ENCODE measurements at regions not wholly inside any gene's neighbourhood (a gene's known extent, or its start where the extent isn't known, plus 50 kb on each side); places are given as distances from the start of the nearest gene placed in this dataset.

DNA sequence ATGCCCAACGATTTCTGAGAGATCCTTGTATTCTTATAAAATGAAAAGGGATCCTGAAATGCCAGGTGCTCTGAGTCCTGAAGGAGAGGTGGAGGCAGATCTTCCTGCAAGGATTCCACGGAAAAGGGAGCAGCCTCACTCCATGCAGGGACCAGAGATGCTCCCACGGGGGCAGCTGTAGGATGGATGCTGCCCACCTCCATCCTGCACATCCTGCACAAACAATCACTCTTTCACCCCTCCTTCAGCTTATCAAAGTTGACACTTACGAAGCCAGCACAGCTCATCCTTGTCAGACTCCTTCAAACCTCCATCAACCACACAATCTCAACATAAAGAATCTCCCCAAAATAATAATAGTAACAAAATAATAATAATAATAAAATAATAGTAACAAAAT lies 119.1 kb downstream of the GGTLC2 start:
- Mint-ChIP-seq H3K36me3 (ENCODE audit: low read depth) (no peaks in the 10 kb centered on the region), H3K4me1 (peaks cover 6% of the 10 kb centered on the region), H3K27me3 (peaks cover 1% of the 10 kb centered on the region), H3K4me3 (no peak overlapping the region), H3K9me3 (ENCODE audit: low read depth) (no peaks in the 10 kb centered on the region), H3K27ac (no peak overlapping the region)
- ChIA-PET POLR2A (no interaction called here), CTCF (interaction anchor here (0.9 to 3.7 kb wide), 6 partner anchors 11 to 254 kb away, joined by 3 to 31 read pairs (median 3); no protein-coding TSS in a partner anchor)
- ATAC-seq (no peak), DNase-seq (no peak)
- intact Hi-C loops (cut with DNase I, micrococcal nuclease): no loop called here

DNA sequence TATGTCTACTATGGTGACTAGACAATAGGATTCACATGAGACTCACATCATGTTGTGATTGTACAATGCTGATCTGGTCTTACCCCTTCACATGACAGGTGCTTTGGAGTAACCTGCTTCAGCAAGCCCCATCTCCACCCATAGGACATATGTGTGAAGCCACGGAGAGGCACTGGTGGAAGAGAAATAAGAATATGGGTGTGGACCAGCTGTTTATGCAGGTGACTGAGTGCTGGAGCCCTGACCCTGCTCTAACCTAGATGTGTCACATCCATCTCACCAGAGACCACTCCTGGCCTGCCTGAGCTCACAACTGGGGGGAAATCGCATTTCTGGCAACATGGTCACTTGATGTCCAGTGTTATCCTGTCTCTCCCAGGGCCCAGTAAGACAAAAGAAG lies 119.7 kb downstream of the GGTLC2 start:
- Mint-ChIP-seq H3K36me3 (ENCODE audit: low read depth) (no peaks in the 10 kb centered on the region), H3K4me3 (no peak overlapping the region), H3K27me3 (peaks cover 4% of the 10 kb centered on the region), H3K4me1 (peaks cover 6% of the 10 kb centered on the region), H3K27ac (no peak overlapping the region), H3K9me3 (ENCODE audit: low read depth) (no peaks in the 10 kb centered on the region)
- POLR2A ChIA-PET: no interaction called here
- DNase-seq (no peak), ATAC-seq (no peak)
- intact Hi-C loops (cut with DNase I, micrococcal nuclease): no loop called here
- CTCF ChIA-PET: interaction anchor here (0.6 to 3.7 kb wide), 6 partner anchors 11 to 361 kb away, joined by 3 to 31 read pairs (median 4); no protein-coding TSS in a partner anchor

DNA sequence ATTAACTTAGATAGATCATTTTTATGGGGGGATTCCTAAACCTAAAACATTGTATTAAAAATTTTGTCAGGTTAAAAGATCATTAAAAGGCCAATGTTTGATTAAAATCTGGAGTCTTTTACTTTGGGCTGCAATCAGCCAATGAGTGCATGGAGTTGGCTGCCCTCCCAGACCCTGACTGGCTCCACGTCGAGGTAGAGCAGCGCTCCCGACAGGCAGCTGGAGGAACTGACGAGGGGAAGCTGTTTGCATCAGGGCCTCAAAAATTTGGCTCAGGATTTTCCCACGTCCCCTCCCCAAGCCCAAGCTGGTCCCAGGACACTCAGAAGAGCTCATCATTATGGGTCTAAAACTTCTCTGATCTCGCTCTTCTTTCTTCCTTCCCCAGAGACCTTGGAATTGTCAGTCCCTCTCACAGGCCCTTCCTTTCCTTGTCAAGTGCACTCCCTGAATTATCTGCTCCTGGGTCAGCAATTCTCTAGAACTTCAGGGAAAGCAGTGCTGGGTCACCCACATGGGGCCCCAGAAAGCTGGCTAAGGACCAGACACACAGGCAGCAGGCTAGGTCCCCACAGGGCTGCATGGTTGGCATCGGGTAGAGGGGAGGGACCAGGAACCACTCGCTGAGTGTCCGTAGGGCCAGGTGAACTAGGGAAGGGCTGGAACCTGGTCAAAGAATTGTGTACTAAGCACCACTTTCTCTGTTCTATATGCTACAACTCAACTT lies 119.6 kb upstream of the IGLL5 start:
- Mint-ChIP-seq H3K36me3 (ENCODE audit: low read depth) (no peaks in the 10 kb centered on the region), H3K9me3 (ENCODE audit: low read depth) (no peaks in the 10 kb centered on the region), H3K27ac (no peak overlapping the region), H3K4me1 (no peaks in the 10 kb centered on the region), H3K27me3 (peaks cover 6% of the 10 kb centered on the region), H3K4me3 (no peak overlapping the region)
- intact Hi-C loops (cut with DNase I, micrococcal nuclease): no loop called here
- POLR2A ChIA-PET: no interaction called here
- no peak for ATAC-seq
- no peak for DNase-seq
- CTCF ChIA-PET: interaction anchor here (0.9 to 3.2 kb wide), 7 partner anchors 14 to 117 kb away, joined by 3 to 20 read pairs (median 5); no protein-coding TSS in a partner anchor

DNA sequence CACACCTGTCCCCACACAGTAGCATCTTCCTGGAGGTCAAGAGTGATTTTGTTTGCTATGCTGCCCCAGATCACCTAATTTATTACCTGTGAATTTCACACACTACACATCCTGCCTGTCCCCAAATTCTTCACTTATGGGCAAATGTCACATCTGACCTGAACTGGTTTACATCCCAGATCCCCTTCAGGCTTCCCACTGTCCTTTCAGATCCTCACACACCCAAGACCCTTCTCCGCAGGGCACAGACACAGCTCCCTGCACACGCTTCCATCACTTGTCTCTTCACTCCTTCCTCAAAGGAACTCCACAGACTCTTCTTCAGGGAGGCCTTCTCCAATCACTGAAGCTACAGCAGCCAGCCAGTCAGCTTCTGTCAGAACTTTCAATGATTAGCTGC lies 118.7 kb upstream of the IGLL5 start:
- Mint-ChIP-seq H3K36me3 (ENCODE audit: low read depth) (no peaks in the 10 kb centered on the region), H3K4me1 (no peaks in the 10 kb centered on the region), H3K9me3 (ENCODE audit: low read depth) (no peaks in the 10 kb centered on the region), H3K27me3 (peaks cover 6% of the 10 kb centered on the region), H3K27ac (no peak overlapping the region), H3K4me3 (no peak overlapping the region)
- POLR2A ChIA-PET: no interaction called here
- intact Hi-C loops (cut with DNase I, micrococcal nuclease): no loop called here
- CTCF ChIA-PET: interaction anchor here (0.7 to 3.2 kb wide), 16 partner anchors 10 to 192 kb away, joined by 3 to 20 read pairs (median 6); no protein-coding TSS in a partner anchor
- ATAC-seq (no peak), DNase-seq (no peak)

DNA sequence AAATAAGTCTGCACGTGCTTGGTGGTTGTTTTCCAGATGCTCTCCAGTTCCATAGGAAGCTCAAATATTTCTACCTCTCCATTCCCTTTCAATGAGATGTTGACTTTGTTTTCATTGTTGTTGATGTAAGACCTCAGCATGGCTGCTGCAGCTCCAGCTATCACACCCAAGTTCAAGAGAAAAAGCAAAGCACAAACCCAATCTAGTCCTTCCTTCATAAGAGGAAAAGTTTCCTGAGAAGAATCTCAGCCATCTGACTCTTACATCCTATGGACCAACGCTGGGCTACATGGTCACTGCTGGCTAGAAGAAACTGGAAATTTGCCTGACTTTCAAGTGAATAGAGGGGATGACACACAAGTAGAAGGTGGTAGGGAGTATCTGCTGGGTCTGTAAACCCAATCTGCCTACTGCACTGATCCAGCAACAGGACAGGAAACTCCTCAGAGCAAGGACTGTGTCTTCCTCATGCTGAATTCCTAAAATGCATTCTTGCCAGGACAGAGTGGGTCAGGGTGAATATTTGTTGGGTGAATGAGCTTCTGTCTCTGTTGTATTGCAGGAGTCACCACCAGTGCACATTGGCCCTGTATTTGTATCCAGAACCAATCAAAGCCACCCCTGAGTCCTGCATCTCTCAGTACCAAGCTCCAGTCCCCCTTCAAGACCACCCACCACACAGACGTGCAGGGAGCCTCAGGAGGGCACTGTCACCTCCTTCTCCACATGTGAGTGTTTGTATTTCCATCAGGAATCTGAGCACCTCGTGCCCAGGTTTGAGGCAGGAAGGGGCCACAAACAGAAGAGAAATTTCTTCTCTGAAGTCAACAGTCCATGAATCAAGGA lies 118.0 kb upstream of the IGLL5 start:
- no peaks in the 10 kb centered on the region for H3K36me3 Mint-ChIP-seq (ENCODE audit: low read depth)
- intact Hi-C loops (cut with DNase I, micrococcal nuclease): loop anchor here in 1 of 2 experiments (5.0 kb wide), 1 partner anchor 113 kb away; no protein-coding TSS in a partner anchor
- H3K4me3 Mint-ChIP-seq: no peak overlapping the region
- H3K27me3 Mint-ChIP-seq: peaks cover 6% of the 10 kb centered on the region
- DNase-seq: no peak
- ChIA-PET POLR2A (no interaction called here), CTCF (interaction anchor here (0.6 to 3.2 kb wide), 31 partner anchors 8 to 600 kb away, joined by 3 to 20 read pairs (median 4); partner anchors contain the start of gene IGLL5)
- no peak for ATAC-seq
- H3K4me1 Mint-ChIP-seq: peaks cover under 1% of the 10 kb centered on the region
- no peak overlapping the region for H3K27ac Mint-ChIP-seq
- no peaks in the 10 kb centered on the region for H3K9me3 Mint-ChIP-seq (ENCODE audit: low read depth)

DNA sequence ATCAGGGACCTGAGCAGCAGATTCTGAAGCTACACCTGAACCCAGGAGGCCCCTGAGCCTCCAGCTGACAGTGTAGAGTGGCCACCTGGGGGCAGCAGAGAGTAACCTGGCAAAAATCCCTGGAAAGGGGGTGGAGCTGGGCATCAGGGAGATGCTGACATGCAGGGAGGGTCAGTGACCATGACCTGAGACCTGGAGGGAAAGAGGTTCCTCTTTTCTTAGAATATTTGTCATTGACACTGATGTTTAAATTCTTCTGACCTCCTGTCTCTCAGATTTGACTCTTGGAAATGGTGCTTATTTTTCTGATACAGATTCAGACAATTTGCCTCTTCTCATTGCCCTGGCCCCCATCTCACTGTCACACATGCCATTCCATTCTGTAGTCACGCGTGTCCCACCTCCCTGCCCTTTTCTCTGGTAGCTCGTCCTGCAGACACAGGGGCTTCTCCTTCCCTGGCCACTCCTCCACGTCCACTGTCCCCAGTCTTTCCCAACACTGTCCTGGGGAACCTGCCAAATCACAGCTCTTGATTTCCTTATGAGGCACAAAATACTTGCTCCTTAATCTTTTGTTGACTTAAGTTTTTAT lies 117.2 kb upstream of the IGLL5 start:
- DNase-seq: peak; percentile 74
- Mint-ChIP-seq H3K27me3 (peaks cover 6% of the 10 kb centered on the region), H3K27ac (no peak overlapping the region), H3K9me3 (ENCODE audit: low read depth) (no peaks in the 10 kb centered on the region), H3K36me3 (ENCODE audit: low read depth) (no peaks in the 10 kb centered on the region), H3K4me1 (peaks cover 2% of the 10 kb centered on the region), H3K4me3 (no peak overlapping the region)
- POLR2A ChIA-PET: no interaction called here
- CTCF ChIA-PET: interaction anchor here (0.6 to 3.2 kb wide), 29 partner anchors 9 to 599 kb away, joined by 3 to 20 read pairs (median 4); partner anchors contain the start of gene IGLL5
- intact Hi-C loops (cut with DNase I, micrococcal nuclease): loop anchor here in 1 of 2 experiments (5.0 kb wide), 1 partner anchor 112 kb away; no protein-coding TSS in a partner anchor
- peak; percentile 71 for ATAC-seq

DNA sequence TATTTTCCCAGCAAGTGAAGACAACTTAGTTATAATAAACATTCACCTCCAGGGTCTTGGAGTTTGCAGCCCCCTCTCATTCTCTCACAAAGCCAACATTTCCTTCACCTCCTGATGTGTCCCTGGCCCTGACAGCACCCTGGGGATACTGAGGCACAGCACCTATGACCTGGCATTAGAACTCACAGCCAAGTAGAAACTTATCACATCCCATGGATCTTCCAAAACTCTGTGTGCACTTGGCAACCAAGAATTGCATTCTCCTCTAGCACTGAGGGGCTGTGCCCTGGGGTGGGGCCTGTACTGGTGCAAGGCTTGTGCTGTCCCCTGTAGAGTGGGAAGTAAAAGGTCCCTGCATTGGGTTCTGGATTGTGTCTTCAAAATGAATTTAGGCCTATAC lies 116.7 kb upstream of the IGLL5 start:
- no peaks in the 10 kb centered on the region for H3K9me3 Mint-ChIP-seq (ENCODE audit: low read depth)
- H3K4me3 Mint-ChIP-seq: no peak overlapping the region
- H3K4me1 Mint-ChIP-seq: peaks cover 2% of the 10 kb centered on the region
- no peaks in the 10 kb centered on the region for H3K36me3 Mint-ChIP-seq (ENCODE audit: low read depth)
- DNase-seq: no peak
- ChIA-PET CTCF (interaction anchor here (0.6 to 3.2 kb wide), 21 partner anchors 9 to 386 kb away, joined by 3 to 20 read pairs (median 6); partner anchors contain the start of gene IGLL5), POLR2A (no interaction called here)
- H3K27me3 Mint-ChIP-seq: peaks cover 6% of the 10 kb centered on the region
- no peak for ATAC-seq
- intact Hi-C loops (cut with DNase I, micrococcal nuclease): loop anchor here in 1 of 2 experiments (5.0 kb wide), 1 partner anchor 111 kb away; no protein-coding TSS in a partner anchor
- no peak overlapping the region for H3K27ac Mint-ChIP-seq

DNA sequence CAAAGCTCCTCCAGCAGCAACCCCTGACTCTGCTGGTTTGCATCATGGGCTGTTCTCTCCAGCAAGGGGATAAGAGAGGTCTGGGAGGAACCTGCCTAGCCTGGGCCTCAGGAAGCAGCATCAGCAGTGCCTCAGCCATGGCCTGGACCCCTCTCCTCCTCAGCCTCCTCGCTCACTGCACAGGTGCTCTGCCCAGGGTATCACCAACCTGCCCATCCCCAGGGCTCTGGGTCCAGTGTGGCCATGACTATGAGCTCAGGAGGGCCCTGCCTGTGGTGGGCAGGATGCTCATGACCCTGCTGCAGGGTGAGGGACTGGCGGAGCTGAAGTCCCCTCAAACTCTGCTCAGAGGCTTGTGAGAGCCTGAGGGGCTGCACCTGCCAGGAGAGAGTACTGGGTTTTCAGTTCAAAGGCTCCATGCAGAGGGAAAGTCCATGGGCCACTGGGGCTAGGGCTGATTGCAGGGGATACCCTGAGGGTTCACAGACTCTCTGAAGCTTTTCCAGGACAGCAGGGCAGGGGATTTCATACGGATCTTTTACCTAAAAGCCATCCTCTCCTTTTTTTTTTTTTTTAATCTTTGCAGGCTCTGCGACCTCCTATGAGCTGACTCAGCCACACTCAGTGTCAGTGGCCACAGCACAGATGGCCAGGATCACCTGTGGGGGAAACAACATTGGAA lies 115.8 kb upstream of the IGLL5 start:
- no peak for ATAC-seq
- ChIA-PET POLR2A (no interaction called here), CTCF (interaction anchor here (0.6 to 2.6 kb wide), 4 partner anchors 10 to 820 kb away, joined by 3 to 8 read pairs (median 6); no protein-coding TSS in a partner anchor)
- intact Hi-C loops (cut with DNase I, micrococcal nuclease): loop anchor here in 1 of 2 experiments (5.0 kb wide), 1 partner anchor 110 kb away; no protein-coding TSS in a partner anchor
- Mint-ChIP-seq H3K4me3 (no peak overlapping the region), H3K4me1 (peaks cover 2% of the 10 kb centered on the region), H3K27me3 (peaks cover 4% of the 10 kb centered on the region), H3K36me3 (ENCODE audit: low read depth) (no peaks in the 10 kb centered on the region), H3K27ac (no peak overlapping the region), H3K9me3 (ENCODE audit: low read depth) (no peaks in the 10 kb centered on the region)
- no peak for DNase-seq

DNA sequence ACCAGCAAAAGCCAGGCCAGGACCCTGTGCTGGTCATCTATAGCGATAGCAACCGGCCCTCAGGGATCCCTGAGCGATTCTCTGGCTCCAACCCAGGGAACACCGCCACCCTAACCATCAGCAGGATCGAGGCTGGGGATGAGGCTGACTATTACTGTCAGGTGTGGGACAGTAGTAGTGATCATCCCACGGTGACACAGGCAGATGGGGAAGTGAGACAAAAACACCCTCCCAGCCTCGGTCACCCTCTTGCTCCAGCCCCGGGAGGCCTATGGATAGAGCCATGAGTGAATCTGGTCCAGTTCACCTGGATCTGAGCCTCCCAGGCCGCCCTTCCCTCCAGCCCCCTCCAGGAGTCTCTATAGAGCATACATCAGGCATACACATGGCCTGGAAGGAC lies 115.2 kb upstream of the IGLL5 start:
- H3K36me3 Mint-ChIP-seq (ENCODE audit: low read depth): no peaks in the 10 kb centered on the region
- H3K27me3 Mint-ChIP-seq: peaks cover 4% of the 10 kb centered on the region
- H3K4me1 Mint-ChIP-seq: peaks cover 2% of the 10 kb centered on the region
- ATAC-seq (no peak), DNase-seq (no peak)
- H3K4me3 Mint-ChIP-seq: no peak overlapping the region
- no peaks in the 10 kb centered on the region for H3K9me3 Mint-ChIP-seq (ENCODE audit: low read depth)
- ChIA-PET CTCF (interaction anchor here (0.7 to 2.6 kb wide), 4 partner anchors 11 to 111 kb away, joined by 3 to 8 read pairs (median 6); no protein-coding TSS in a partner anchor), POLR2A (interaction anchor here (0.9 kb wide), 1 partner anchor 58 kb away, joined by 5 read pairs; no protein-coding TSS in a partner anchor)
- no peak overlapping the region for H3K27ac Mint-ChIP-seq
- intact Hi-C loops (cut with DNase I, micrococcal nuclease): loop anchor here in 1 of 2 experiments (5.0 kb wide), 1 partner anchor 110 kb away; no protein-coding TSS in a partner anchor

DNA sequence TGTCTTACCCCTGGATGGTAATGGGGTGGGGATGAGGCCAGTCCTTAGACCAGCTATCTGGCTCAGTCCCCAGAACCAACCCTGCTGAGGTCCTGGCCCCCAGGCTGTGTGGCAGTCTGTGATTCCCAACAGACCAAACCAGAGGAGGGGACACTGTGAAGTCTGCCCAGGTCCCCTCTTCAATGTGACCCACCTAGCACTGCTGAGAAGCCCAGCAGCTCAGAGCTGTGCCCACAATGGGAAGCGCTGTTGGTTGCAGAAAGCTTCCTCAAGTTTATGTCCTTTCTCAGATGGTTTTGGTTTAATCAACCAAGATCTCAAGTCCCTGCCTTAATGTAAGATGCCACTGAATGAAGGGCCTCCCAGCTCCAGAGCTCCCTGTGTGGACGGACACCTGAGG lies 114.7 kb upstream of the IGLL5 start:
- ChIA-PET CTCF (interaction anchor here (0.8 to 1.9 kb wide), 2 partner anchors 22 to 111 kb away, joined by 3 to 8 read pairs; no protein-coding TSS in a partner anchor), POLR2A (interaction anchor here (0.9 kb wide), 1 partner anchor 57 kb away, joined by 5 read pairs; no protein-coding TSS in a partner anchor)
- no peaks in the 10 kb centered on the region for H3K9me3 Mint-ChIP-seq (ENCODE audit: low read depth)
- H3K36me3 Mint-ChIP-seq (ENCODE audit: low read depth): no peaks in the 10 kb centered on the region
- peaks cover 2% of the 10 kb centered on the region for H3K4me1 Mint-ChIP-seq
- no peak overlapping the region for H3K27ac Mint-ChIP-seq
- no peak for ATAC-seq
- H3K27me3 Mint-ChIP-seq: peaks cover 4% of the 10 kb centered on the region
- intact Hi-C loops (cut with DNase I, micrococcal nuclease): loop anchor here in 1 of 2 experiments (5.0 kb wide), 1 partner anchor 109 kb away; no protein-coding TSS in a partner anchor
- H3K4me3 Mint-ChIP-seq: no peak overlapping the region
- no peak for DNase-seq

All from activated CD4-positive, alpha-beta T cell treated with anti-CD3 and anti-CD28 coated beads for 36 hours (primary cell).